ENCODE measurements at regions not wholly inside any gene's neighbourhood (a gene's known extent, or its start where the extent isn't known, plus 50 kb on each side); places are given as distances from the start of the nearest gene placed in this dataset.

DNA sequence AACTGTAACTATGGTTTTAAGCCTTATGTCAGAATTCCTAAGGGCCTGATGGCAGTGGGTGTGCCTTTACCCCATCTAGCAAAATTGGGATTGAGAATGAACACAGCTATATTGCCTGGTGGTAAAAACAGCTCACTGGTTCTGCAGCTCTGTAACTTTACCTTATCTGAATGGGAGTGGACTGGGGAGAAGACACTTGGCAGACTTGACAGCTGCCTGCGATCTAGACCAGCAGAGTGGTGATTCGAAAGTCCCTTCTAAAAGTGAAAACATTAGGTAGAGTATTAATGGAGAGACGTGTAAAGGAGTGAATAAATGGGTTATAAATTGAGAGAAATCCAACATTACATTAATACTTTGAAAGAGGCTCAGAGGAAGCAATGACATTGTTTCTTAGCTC, 289.1 kb upstream of the EDIL3 start:
- ChIA-PET CTCF (interaction anchor here (0.7 kb wide), 1 partner anchor 39 kb away, joined by 3 read pairs; no protein-coding TSS in a partner anchor), POLR2A (no interaction called here)
- TF ChIP-seq KDM5A (IDR thresholded peaks at IDR 0.05) (no peak), CBX8 (IDR thresholded peaks at IDR 0.05) (no peak), BHLHE40 (IDR thresholded peaks at IDR 0.05; ENCODE audit: low read depth, low read length) (no peak), ZSCAN20 (CRISPR knock-in tag; IDR thresholded peaks at IDR 0.05) (no peak), MYC (IDR thresholded peaks at IDR 0.05; ENCODE audit: borderline replicate concordance, low read length) (no peak), NFE2L2 (conservative IDR thresholded peaks at IDR 0.05; ENCODE audit: low read length) (no peak), POLR2AphosphoS2 (conservative IDR thresholded peaks at IDR 0.05; ENCODE audit: low read length) (no peak), ELK1 (IDR thresholded peaks at IDR 0.05; ENCODE audit: low read depth, low read length) (no peak), RCOR1 (IDR thresholded peaks at IDR 0.05; ENCODE audit: low read depth, low read length) (no peak), E2F6 (IDR thresholded peaks at IDR 0.05; ENCODE audit: borderline replicate concordance, low read depth) (no peak), HMGXB4 (CRISPR knock-in tag; IDR thresholded peaks at IDR 0.05; ENCODE audit: borderline replicate concordance) (no peak), FOXS1 (CRISPR knock-in tag; IDR thresholded peaks at IDR 0.05) (no peak), CHD2 (IDR thresholded peaks at IDR 0.05; ENCODE audit: low read length, partially characterized antibody) (no peak), ZNF302 (CRISPR knock-in tag; IDR thresholded peaks at IDR 0.05) (no peak), SMC3 (IDR thresholded peaks at IDR 0.05) (no peak), HOXB13 (CRISPR knock-in tag; IDR thresholded peaks at IDR 0.05; ENCODE audit: low read depth) (no peak), NPAS2 (CRISPR knock-in tag; IDR thresholded peaks at IDR 0.05; ENCODE audit: borderline replicate concordance) (no peak), CHD4 (IDR thresholded peaks at IDR 0.05; ENCODE audit: borderline replicate concordance) (no peak)
- TF ChIP-seq, protein P1, sequence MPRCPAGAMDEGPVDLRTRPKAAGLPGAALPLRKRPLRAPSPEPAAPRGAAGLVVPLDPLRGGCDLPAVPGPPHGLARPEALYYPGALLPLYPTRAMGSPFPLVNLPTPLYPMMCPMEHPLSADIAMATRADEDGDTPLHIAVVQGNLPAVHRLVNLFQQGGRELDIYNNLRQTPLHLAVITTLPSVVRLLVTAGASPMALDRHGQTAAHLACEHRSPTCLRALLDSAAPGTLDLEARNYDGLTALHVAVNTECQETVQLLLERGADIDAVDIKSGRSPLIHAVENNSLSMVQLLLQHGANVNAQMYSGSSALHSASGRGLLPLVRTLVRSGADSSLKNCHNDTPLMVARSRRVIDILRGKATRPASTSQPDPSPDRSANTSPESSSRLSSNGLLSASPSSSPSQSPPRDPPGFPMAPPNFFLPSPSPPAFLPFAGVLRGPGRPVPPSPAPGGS (IDR thresholded peaks at IDR 0.05): no peak
- FAIRE-seq: no peak
- Histone ChIP-seq H3K4me3 (no peak overlapping the region), H3K9me3 (no peaks in the 10 kb centered on the region), H3K4me1 (no peaks in the 10 kb centered on the region), H3K27ac (no peak overlapping the region), H3K4me2 (no peak overlapping the region)
- no peak for ATAC-seq
- WGBS (ENCODE audit: missing lambda C conversion rate): 27% methylated on average over 3 of the region's 3 CpGs
- DNase-seq (ENCODE audit: low read depth in 1 of 2, low spot score in 1 of 2): no peak

DNA sequence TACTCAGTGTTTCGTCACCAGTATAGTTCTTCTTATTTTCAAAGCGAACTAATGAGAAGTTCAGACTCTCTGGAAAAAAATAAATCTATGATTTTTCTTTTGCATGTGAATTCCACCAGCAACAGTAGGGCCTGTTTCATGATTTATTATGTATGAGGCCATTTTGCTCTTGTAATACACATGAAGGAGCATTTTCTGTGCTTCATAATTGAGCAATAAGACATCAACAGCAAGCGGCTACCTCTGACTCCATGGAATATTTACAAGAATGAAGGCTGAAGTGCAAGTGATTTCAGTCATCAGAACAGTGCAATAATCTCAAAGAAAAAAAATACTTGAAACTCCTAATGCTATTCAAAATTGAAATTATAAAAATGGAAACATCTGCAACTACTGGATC, 282.9 kb upstream of the EDIL3 start:
- H3K4me3 ChIP-seq: no peak overlapping the region
- FAIRE-seq: no peak
- TF ChIP-seq FOSB (CRISPR knock-in tag; IDR thresholded peaks at IDR 0.05) (no peak), BHLHE40 (IDR thresholded peaks at IDR 0.05; ENCODE audit: low read depth, low read length) (no peak), FOSL2 (IDR thresholded peaks at IDR 0.05) (no peak), FOSL2 (CRISPR knock-in tag; IDR thresholded peaks at IDR 0.05) (no peak), KDM1A (IDR thresholded peaks at IDR 0.05; ENCODE audit: low read depth) (no peak), NR3C1 (IDR thresholded peaks at IDR 0.05) (no peak), TP53 (CRISPR knock-in tag; IDR thresholded peaks at IDR 0.05) (no peak), HDAC2 (IDR thresholded peaks at IDR 0.05) (no peak), FOXS1 (CRISPR knock-in tag; IDR thresholded peaks at IDR 0.05) (no peak), CHD4 (IDR thresholded peaks at IDR 0.05; ENCODE audit: borderline replicate concordance) (no peak), E2F6 (IDR thresholded peaks at IDR 0.05; ENCODE audit: borderline replicate concordance, low read depth) (no peak)
- no peak overlapping the region for H3K4me2 ChIP-seq
- no peak overlapping the region for H3K27ac ChIP-seq
- DNase-seq (ENCODE audit: low read depth in 1 of 2, low spot score in 1 of 2): no peak
- WGBS (ENCODE audit: missing lambda C conversion rate): 51% methylated on average over 3 of the region's 3 CpGs
- POLR2A ChIA-PET: no interaction called here
- CTCF ChIA-PET: no interaction called here
- ATAC-seq: no peak
- H3K9me3 ChIP-seq: no peaks in the 10 kb centered on the region
- H3K4me1 ChIP-seq: no peaks in the 10 kb centered on the region
